Loucy (cell line): ENCODE measurements at regions not wholly inside any gene's neighbourhood (a gene's known extent, or its start where the extent isn't known, plus 50 kb on each side); places are given as distances from the start of the nearest gene placed in this dataset.

Source experiments
- H2AFZ ChIP-seq: fragments of 200-600 bp; sonication (generic); 2 replicates; pipeline ENCODE4 v1.6.0; 2016; ENCODE audit warnings: antibody characterized with exemption, mild to moderate bottlenecking, low read length, moderate library complexity
- H3F3A ChIP-seq: fragments of 200-600 bp; 2 replicates; pipeline ENCODE4 v1.6.0; 2016; ENCODE audit warnings: antibody characterized with exemption, low read depth, mild to moderate bottlenecking
- H3K27me3 ChIP-seq: fragments of 200-600 bp; sonication (generic); 2 replicates; pipeline ENCODE4 v1.6.1; 2014; ENCODE audit warnings: low read length, mild to moderate bottlenecking; ENCODE audit not compliant: insufficient read depth, poor library complexity, severe bottlenecking
- H3K36me3 ChIP-seq: fragments of 200-600 bp; sonication (generic); 2 replicates; pipeline ENCODE4 v1.6.1; 2016; ENCODE audit warnings: low read length; ENCODE audit not compliant: insufficient read depth
- H3K4me1 ChIP-seq: fragments of 200-600 bp; sonication (generic); 2 replicates; pipeline ENCODE4 v1.5.1; 2014; ENCODE audit warnings: low read length, mild to moderate bottlenecking; ENCODE audit not compliant: insufficient read depth, poor library complexity, severe bottlenecking
- H3K4me2 ChIP-seq: fragments of 200-600 bp; sonication (generic); 2 replicates; pipeline ENCODE4 v1.6.0; 2014; ENCODE audit warnings: antibody characterized with exemption, low read length, low read depth, mild to moderate bottlenecking; ENCODE audit not compliant: poor library complexity, severe bottlenecking
- H3K4me3 ChIP-seq: fragments of 200-600 bp; sonication (generic); 2 replicates; pipeline ENCODE4 v1.5.1; 2014; ENCODE audit warnings: low read length, mild to moderate bottlenecking, mixed read lengths; ENCODE audit not compliant: poor library complexity, severe bottlenecking
- H3K79me2 ChIP-seq: fragments of 200-600 bp; sonication (generic); 2 replicates; pipeline ENCODE4 v1.6.1; 2014; ENCODE audit warnings: low read length; ENCODE audit not compliant: insufficient read depth
- H3K9ac ChIP-seq: fragments of 200-600 bp; sonication (generic); 2 replicates; pipeline ENCODE4 v1.6.0; 2014; ENCODE audit warnings: mild to moderate bottlenecking, low read depth, low read length, moderate library complexity; ENCODE audit not compliant: poor library complexity, severe bottlenecking
- H3K9me2 ChIP-seq: fragments of 200-600 bp; sonication (generic); replicated peaks from 2 replicates; pipeline ENCODE4 v1.6.1; 2016; ENCODE audit warnings: low read depth, low read length, mixed read lengths
- H3K9me3 ChIP-seq: fragments of 200-600 bp; sonication (generic); 2 replicates; pipeline ENCODE4 v1.6.1; 2014; ENCODE audit warnings: mild to moderate bottlenecking, antibody characterized with exemption, low read length, low read depth; ENCODE audit not compliant: insufficient read depth
- H4K20me1 ChIP-seq: fragments of 200-600 bp; sonication (generic); 2 replicates; pipeline ENCODE4 v1.6.0; 2014; ENCODE audit warnings: antibody characterized with exemption, low read length, mild to moderate bottlenecking; ENCODE audit not compliant: insufficient read depth, poor library complexity, severe bottlenecking
- EZH2phosphoT487 ChIP-seq: fragments of 200-600 bp; IDR thresholded peaks from 2 replicates; pipeline ENCODE4 v1.6.1; 2018; ENCODE audit warnings: antibody characterized with exemption, mild to moderate bottlenecking, moderate library complexity, borderline replicate concordance
- TF ChIP-seq, protein P1 (sequence below): fragments of 200-600 bp; sonication (generic); conservative IDR thresholded peaks from 2 replicates; pipeline ENCODE4 v1.5.1; 2014; ENCODE audit warnings: mild to moderate bottlenecking, antibody characterized with exemption, low read length

DNA sequence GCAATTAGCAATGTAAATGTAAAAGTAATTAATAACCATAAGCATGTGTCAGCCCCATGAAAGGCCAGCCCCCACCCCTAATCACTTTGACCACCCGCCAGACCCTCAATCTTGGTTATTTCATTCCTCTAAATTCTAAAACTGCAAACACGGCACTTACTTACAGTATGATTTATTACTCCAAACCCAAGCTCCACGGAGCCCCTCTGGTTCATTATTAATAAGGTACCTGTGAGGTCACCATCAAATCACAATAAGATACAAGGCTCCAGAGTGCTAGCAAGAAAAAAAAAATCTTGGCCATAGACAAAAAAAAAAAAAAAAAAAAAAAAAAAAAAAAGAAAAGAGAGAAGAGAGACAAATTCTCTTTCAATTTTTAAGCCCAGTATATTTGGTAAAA is 879.5 kb downstream of the TDRD15 start:
- TF ChIP-seq, protein P1, sequence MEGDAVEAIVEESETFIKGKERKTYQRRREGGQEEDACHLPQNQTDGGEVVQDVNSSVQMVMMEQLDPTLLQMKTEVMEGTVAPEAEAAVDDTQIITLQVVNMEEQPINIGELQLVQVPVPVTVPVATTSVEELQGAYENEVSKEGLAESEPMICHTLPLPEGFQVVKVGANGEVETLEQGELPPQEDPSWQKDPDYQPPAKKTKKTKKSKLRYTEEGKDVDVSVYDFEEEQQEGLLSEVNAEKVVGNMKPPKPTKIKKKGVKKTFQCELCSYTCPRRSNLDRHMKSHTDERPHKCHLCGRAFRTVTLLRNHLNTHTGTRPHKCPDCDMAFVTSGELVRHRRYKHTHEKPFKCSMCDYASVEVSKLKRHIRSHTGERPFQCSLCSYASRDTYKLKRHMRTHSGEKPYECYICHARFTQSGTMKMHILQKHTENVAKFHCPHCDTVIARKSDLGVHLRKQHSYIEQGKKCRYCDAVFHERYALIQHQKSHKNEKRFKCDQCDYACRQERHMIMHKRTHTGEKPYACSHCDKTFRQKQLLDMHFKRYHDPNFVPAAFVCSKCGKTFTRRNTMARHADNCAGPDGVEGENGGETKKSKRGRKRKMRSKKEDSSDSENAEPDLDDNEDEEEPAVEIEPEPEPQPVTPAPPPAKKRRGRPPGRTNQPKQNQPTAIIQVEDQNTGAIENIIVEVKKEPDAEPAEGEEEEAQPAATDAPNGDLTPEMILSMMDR = no peak
- no peak for TF ChIP-seq EZH2phosphoT487
- Histone ChIP-seq H3K27me3 (no peaks in the 10 kb centered on the region), H3K4me1 (no peaks in the 10 kb centered on the region), H3F3A (no peaks in the 10 kb centered on the region), H3K9me3 (no peaks in the 10 kb centered on the region; the same call in 1 of the 2 replicates), H3K4me3 (no peak overlapping the region), H2AFZ (no peak overlapping the region), H3K79me2 (no peaks in the 10 kb centered on the region), H3K9me2 (no peaks in the 10 kb centered on the region), H3K9ac (no peak overlapping the region), H4K20me1 (no peaks in the 10 kb centered on the region), H3K4me2 (no peak overlapping the region), H3K36me3 (no peaks in the 10 kb centered on the region)

DNA sequence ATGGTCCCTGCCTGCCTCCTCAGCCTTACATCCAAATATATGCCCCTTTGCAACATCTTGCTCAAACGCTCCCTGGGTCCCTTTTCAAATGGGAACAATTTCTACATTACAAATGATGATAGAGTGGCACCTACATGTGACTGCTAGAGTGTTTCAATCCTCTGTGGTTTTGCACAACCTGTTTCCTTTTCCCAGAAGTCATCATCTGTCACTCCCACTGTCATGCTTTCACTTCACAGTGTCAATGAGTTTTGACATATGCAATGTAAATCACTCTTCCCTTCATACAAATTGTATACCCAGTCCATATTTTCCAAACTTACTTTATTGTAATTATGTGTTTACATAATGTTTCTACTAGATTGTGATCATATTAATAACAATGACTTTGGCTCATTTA is 887.3 kb downstream of the TDRD15 start:
- Histone ChIP-seq H3K4me3 (no peak overlapping the region), H3K27me3 (no peaks in the 10 kb centered on the region), H3K36me3 (no peaks in the 10 kb centered on the region), H3K9ac (no peak overlapping the region), H3K9me2 (no peaks in the 10 kb centered on the region), H3F3A (no peaks in the 10 kb centered on the region), H4K20me1 (no peaks in the 10 kb centered on the region), H2AFZ (no peak overlapping the region), H3K4me2 (no peak overlapping the region), H3K79me2 (no peaks in the 10 kb centered on the region), H3K4me1 (no peaks in the 10 kb centered on the region), H3K9me3 (no peaks in the 10 kb centered on the region)
- TF ChIP-seq EZH2phosphoT487 = no peak
- TF ChIP-seq, protein P1 = no peak

DNA sequence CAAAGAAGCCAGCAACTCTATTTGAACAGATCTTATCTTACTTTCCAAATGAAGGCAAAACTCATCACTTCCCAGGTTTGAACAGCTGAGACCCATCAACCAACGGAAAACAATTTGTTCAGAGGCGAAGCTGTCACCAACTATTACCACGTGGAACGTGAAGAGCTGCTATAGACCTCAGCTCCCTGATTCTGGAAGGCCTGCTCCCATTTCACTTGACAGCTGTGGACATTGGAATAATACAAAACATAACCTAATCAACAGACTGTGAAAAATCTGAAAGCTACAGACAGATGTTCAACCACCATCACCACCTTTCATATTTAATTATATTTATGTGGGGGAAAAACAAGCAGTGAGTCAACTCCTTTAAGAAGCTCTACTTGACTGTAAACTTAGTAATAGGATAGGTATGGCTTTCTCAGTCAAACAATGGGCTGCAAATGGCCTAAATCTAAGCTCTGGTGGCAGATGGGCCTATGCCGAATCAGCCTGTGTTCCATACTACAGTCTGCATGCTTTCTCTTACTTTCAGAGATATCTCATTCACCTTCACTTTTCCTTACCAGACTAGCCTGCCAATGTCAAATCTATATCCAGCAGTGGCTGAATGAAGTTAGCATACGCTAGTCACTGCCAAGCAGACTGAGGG is 896.4 kb downstream of the TDRD15 start:
- Histone ChIP-seq H4K20me1 (no peaks in the 10 kb centered on the region), H3K79me2 (no peaks in the 10 kb centered on the region), H3F3A (no peaks in the 10 kb centered on the region), H3K27me3 (no peaks in the 10 kb centered on the region), H3K36me3 (no peaks in the 10 kb centered on the region), H3K9me2 (no peaks in the 10 kb centered on the region), H3K4me1 (no peaks in the 10 kb centered on the region), H3K4me3 (no peak overlapping the region), H3K9me3 (no peaks in the 10 kb centered on the region), H3K9ac (no peak overlapping the region), H3K4me2 (no peak overlapping the region), H2AFZ (no peak overlapping the region)
- no peak for TF ChIP-seq EZH2phosphoT487
- TF ChIP-seq, protein P1 = no peak
